SU-DHL-6 (cell line): ENCODE measurements at regions not wholly inside any gene's neighbourhood (a gene's known extent, or its start where the extent isn't known, plus 50 kb on each side); places are given as distances from the start of the nearest gene placed in this dataset.

ENCODE experiments used
- EZH2phosphoT487 ChIP-seq: fragments of 200-600 bp; sonication (generic), shearing (Covaris generic); conservative IDR thresholded peaks from 2 replicates; pipeline ENCODE4 v1.6.1; 2018; ENCODE audit warnings: mild to moderate bottlenecking, antibody characterized with exemption, low read length, moderate library complexity, mixed read lengths
- TF ChIP-seq, protein P1 (sequence below): fragments of 200-600 bp; sonication (generic); IDR thresholded peaks from one replicate; pipeline ENCODE4 v1.5.1; 2017; ENCODE audit warnings: antibody characterized with exemption, mild to moderate bottlenecking, low read length, moderate library complexity; ENCODE audit not compliant: insufficient read depth, poor library complexity, severe bottlenecking

DNA sequence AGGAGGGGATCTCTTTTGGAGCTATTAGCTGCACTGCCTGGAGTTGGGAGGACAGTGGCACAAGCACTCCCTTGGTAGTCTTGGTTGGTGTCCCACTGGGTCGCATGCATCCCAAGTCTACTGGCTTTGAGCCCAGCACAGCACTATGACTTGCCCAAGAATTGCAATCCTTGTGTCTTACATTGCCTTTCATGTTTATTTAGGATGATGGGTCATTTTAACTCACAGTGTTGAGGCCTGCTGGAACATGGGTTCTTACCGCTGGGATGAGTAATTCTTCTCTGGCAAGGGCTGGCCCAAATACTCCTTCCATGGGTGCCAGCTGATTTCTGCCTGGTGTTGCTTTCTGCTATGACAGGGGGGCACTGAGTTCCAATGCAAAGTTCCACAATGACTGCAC, 185.5 kb downstream of the TEX13C start:
- TF ChIP-seq, protein P1, sequence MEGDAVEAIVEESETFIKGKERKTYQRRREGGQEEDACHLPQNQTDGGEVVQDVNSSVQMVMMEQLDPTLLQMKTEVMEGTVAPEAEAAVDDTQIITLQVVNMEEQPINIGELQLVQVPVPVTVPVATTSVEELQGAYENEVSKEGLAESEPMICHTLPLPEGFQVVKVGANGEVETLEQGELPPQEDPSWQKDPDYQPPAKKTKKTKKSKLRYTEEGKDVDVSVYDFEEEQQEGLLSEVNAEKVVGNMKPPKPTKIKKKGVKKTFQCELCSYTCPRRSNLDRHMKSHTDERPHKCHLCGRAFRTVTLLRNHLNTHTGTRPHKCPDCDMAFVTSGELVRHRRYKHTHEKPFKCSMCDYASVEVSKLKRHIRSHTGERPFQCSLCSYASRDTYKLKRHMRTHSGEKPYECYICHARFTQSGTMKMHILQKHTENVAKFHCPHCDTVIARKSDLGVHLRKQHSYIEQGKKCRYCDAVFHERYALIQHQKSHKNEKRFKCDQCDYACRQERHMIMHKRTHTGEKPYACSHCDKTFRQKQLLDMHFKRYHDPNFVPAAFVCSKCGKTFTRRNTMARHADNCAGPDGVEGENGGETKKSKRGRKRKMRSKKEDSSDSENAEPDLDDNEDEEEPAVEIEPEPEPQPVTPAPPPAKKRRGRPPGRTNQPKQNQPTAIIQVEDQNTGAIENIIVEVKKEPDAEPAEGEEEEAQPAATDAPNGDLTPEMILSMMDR: no peak
- no peak for TF ChIP-seq EZH2phosphoT487
